ENCODE measurements at regions not wholly inside any gene's neighbourhood (a gene's known extent, or its start where the extent isn't known, plus 50 kb on each side); places are given as distances from the start of the nearest gene placed in this dataset.

DNA sequence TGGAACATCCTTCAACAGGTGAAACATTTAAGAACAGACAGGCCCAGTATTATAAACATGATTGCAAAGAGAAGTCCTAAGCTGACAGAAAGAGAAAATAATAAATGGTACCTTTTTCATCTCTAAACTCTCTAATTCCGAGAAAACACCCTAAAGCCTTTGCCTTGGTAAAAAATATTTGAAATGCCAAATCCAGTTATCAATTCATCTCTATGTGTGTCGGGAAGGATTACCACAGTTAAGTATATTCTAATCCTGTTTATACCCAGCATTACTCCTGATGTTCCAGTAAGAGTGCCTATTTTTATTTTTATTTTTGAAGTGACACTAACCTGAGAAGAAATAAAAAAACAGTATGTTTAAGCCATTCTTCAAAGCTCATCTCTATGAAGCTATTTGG, 219.3 kb upstream of the NANOGP8 start:
- TF ChIP-seq EZH2phosphoT487 (IDR thresholded peaks at IDR 0.05; ENCODE audit: borderline replicate concordance), result no peak

GRCh38 chr15:35302334-35302733, 217.2 kb upstream of the NANOGP8 start:
- no peaks in the 10 kb centered on the region for H3K9me3 ChIP-seq (ENCODE audit: insufficient read depth, low read depth, low read length)
- H3K36me3 ChIP-seq (ENCODE audit: insufficient read depth, low read length), result no peaks in the 10 kb centered on the region
- no peaks in the 10 kb centered on the region for H3K9me2 ChIP-seq (replicated peaks; ENCODE audit: low read depth, low read length)
- no peak overlapping the region for H3K4me2 ChIP-seq (ENCODE audit: low read depth, low read length, poor library complexity, severe bottlenecking)
- no peak overlapping the region for H3K4me3 ChIP-seq (ENCODE audit: low read length, poor library complexity, severe bottlenecking)
- H2AFZ ChIP-seq (ENCODE audit: low read length), result no peak overlapping the region
- TF ChIP-seq EZH2phosphoT487 (IDR thresholded peaks at IDR 0.05; ENCODE audit: borderline replicate concordance) (no peak), CTCF (conservative IDR thresholded peaks at IDR 0.05; ENCODE audit: low read length) (no peak)
- no peaks in the 10 kb centered on the region for H3K79me2 ChIP-seq (ENCODE audit: insufficient read depth, low read length)
- no peaks in the 10 kb centered on the region for H4K20me1 ChIP-seq (ENCODE audit: insufficient read depth, low read length, poor library complexity, severe bottlenecking)
- H3F3A ChIP-seq (ENCODE audit: low read depth), result no peaks in the 10 kb centered on the region
- H3K4me1 ChIP-seq (ENCODE audit: insufficient read depth, low read length, poor library complexity, severe bottlenecking), result peaks cover 16% of the 10 kb centered on the region
- H3K9ac ChIP-seq (ENCODE audit: low read depth, low read length, poor library complexity, severe bottlenecking), result no peak overlapping the region
- H3K27me3 ChIP-seq (ENCODE audit: insufficient read depth, low read length, poor library complexity, severe bottlenecking), result no peaks in the 10 kb centered on the region

More for the DNA sequence above, 219.3 kb upstream of the NANOGP8 start:
- H4K20me1 ChIP-seq (ENCODE audit: insufficient read depth, low read length, poor library complexity, severe bottlenecking), result no peaks in the 10 kb centered on the region
- no peaks in the 10 kb centered on the region for H3F3A ChIP-seq (ENCODE audit: low read depth)
- H3K9ac ChIP-seq (ENCODE audit: low read depth, low read length, poor library complexity, severe bottlenecking), result no peak overlapping the region
- no peaks in the 10 kb centered on the region for H3K79me2 ChIP-seq (ENCODE audit: insufficient read depth, low read length)
- H2AFZ ChIP-seq (ENCODE audit: low read length), result no peak overlapping the region
- no peak overlapping the region for H3K4me2 ChIP-seq (ENCODE audit: low read depth, low read length, poor library complexity, severe bottlenecking)
- H3K4me3 ChIP-seq (ENCODE audit: low read length, poor library complexity, severe bottlenecking), result no peak overlapping the region
- no peaks in the 10 kb centered on the region for H3K36me3 ChIP-seq (ENCODE audit: insufficient read depth, low read length)
- peaks cover 16% of the 10 kb centered on the region for H3K4me1 ChIP-seq (ENCODE audit: insufficient read depth, low read length, poor library complexity, severe bottlenecking)
- no peaks in the 10 kb centered on the region for H3K9me3 ChIP-seq (ENCODE audit: insufficient read depth, low read depth, low read length)
- H3K9me2 ChIP-seq (replicated peaks; ENCODE audit: low read depth, low read length), result no peaks in the 10 kb centered on the region
- H3K27me3 ChIP-seq (ENCODE audit: insufficient read depth, low read length, poor library complexity, severe bottlenecking), result no peaks in the 10 kb centered on the region

- no peaks in the 10 kb centered on the region for H3K9me2 ChIP-seq (replicated peaks; ENCODE audit: low read depth, low read length)
- peaks cover 12% of the 10 kb centered on the region for H3K4me1 ChIP-seq (ENCODE audit: insufficient read depth, low read length, poor library complexity, severe bottlenecking)
- no peak overlapping the region for H2AFZ ChIP-seq (ENCODE audit: low read length)
- H3K4me2 ChIP-seq (ENCODE audit: low read depth, low read length, poor library complexity, severe bottlenecking), result no peak overlapping the region
- no peaks in the 10 kb centered on the region for H3K9me3 ChIP-seq (ENCODE audit: insufficient read depth, low read depth, low read length)
- TF ChIP-seq CTCF (conservative IDR thresholded peaks at IDR 0.05; ENCODE audit: low read length), result no peak
- TF ChIP-seq EZH2phosphoT487 (IDR thresholded peaks at IDR 0.05; ENCODE audit: borderline replicate concordance), result no peak
- no peaks in the 10 kb centered on the region for H3F3A ChIP-seq (ENCODE audit: low read depth)
- H3K79me2 ChIP-seq (ENCODE audit: insufficient read depth, low read length), result no peaks in the 10 kb centered on the region
- H3K27me3 ChIP-seq (ENCODE audit: insufficient read depth, low read length, poor library complexity, severe bottlenecking), result no peaks in the 10 kb centered on the region
- no peaks in the 10 kb centered on the region for H3K36me3 ChIP-seq (ENCODE audit: insufficient read depth, low read length)
- no peak overlapping the region for H3K4me3 ChIP-seq (ENCODE audit: low read length, poor library complexity, severe bottlenecking)
- H4K20me1 ChIP-seq (ENCODE audit: insufficient read depth, low read length, poor library complexity, severe bottlenecking), result no peaks in the 10 kb centered on the region
- H3K9ac ChIP-seq (ENCODE audit: low read depth, low read length, poor library complexity, severe bottlenecking), result no peak overlapping the region
These were observed 216.0 kb upstream of the NANOGP8 start for GRCh38 chr15:35301088-35301487.

- H3K36me3 ChIP-seq (ENCODE audit: insufficient read depth, low read length), result no peaks in the 10 kb centered on the region
- TF ChIP-seq EZH2phosphoT487 (IDR thresholded peaks at IDR 0.05; ENCODE audit: borderline replicate concordance) (no peak), CTCF (conservative IDR thresholded peaks at IDR 0.05; ENCODE audit: low read length) (no peak)
These were observed 214.1 kb upstream of the NANOGP8 start for GRCh38 chr15:35299059-35299735.

More at GRCh38 chr15:35299059-35299735, 214.1 kb upstream of the NANOGP8 start:
- Histone ChIP-seq H4K20me1 (ENCODE audit: insufficient read depth, low read length, poor library complexity, severe bottlenecking) (no peaks in the 10 kb centered on the region), H3K4me3 (ENCODE audit: low read length, poor library complexity, severe bottlenecking) (no peak overlapping the region), H3F3A (ENCODE audit: low read depth) (no peaks in the 10 kb centered on the region), H3K9me2 (replicated peaks; ENCODE audit: low read depth, low read length) (no peaks in the 10 kb centered on the region), H3K4me2 (ENCODE audit: low read depth, low read length, poor library complexity, severe bottlenecking) (no peak overlapping the region), H3K9me3 (ENCODE audit: insufficient read depth, low read depth, low read length) (no peaks in the 10 kb centered on the region), H3K4me1 (ENCODE audit: insufficient read depth, low read length, poor library complexity, severe bottlenecking) (no peaks in the 10 kb centered on the region), H3K9ac (ENCODE audit: low read depth, low read length, poor library complexity, severe bottlenecking) (no peak overlapping the region), H3K27me3 (ENCODE audit: insufficient read depth, low read length, poor library complexity, severe bottlenecking) (no peaks in the 10 kb centered on the region), H2AFZ (ENCODE audit: low read length) (no peak overlapping the region), H3K79me2 (ENCODE audit: insufficient read depth, low read length) (no peaks in the 10 kb centered on the region)
